Keratinocyte (primary cell): ENCODE measurements at regions not wholly inside any gene's neighbourhood (a gene's known extent, or its start where the extent isn't known, plus 50 kb on each side); places are given as distances from the start of the nearest gene placed in this dataset.

Source experiments
- DNase-seq: peaks from one replicate; pipeline ENCODE4 v3.0.0-alpha.2; 2011; ENCODE audit warnings: low read depth, missing footprints, low spot score
- FAIRE-seq: peaks from 2 replicates; lab custom pipeline; 2011; peaks lifted over from hg19 to GRCh38; lab: Jason Lieb, UNC
- H2AFZ ChIP-seq: 2 replicates; pipeline ENCODE4 v1.6.0; 2012; ENCODE audit warnings: low read length, control low read depth, inconsistent platforms; ENCODE audit not compliant: control insufficient read depth
- H3K27ac ChIP-seq: 2 replicates; pipeline ENCODE4 v1.5.1; 2011; ENCODE audit warnings: low read length; ENCODE audit not compliant: control insufficient read depth, insufficient read depth
- H3K27me3 ChIP-seq: 3 replicates; pipeline ENCODE4 v1.6.0; 2011; ENCODE audit warnings: low read length; ENCODE audit not compliant: control insufficient read depth, insufficient read depth; ENCODE audit errors: extremely low read depth
- H3K36me3 ChIP-seq, 2 experiments: 2 replicates in 1 of 2; 3 replicates in 1 of 2; pipeline ENCODE4 v1.5.1; 2011; ENCODE audit warnings: low read length in 2 of 2, mild to moderate bottlenecking in 1 of 2; ENCODE audit not compliant: control insufficient read depth in 2 of 2, insufficient read depth in 2 of 2; ENCODE audit errors: extremely low read depth in 1 of 2
- H3K4me1 ChIP-seq: 3 replicates; pipeline ENCODE4 v1.5.1; 2011; ENCODE audit warnings: low read length; ENCODE audit not compliant: control insufficient read depth, insufficient read depth; ENCODE audit errors: extremely low read depth
- H3K4me2 ChIP-seq: 3 replicates; pipeline ENCODE4 v1.6.0; 2011; ENCODE audit warnings: low read depth, low read length; ENCODE audit not compliant: control insufficient read depth, insufficient read depth; ENCODE audit errors: extremely low read depth
- H3K4me3 ChIP-seq, 3 experiments: fragments of 200-600 bp in 1 of 3; sonication (generic) in 1 of 3; 2 replicates in 2 of 3; 3 replicates in 1 of 3; pipeline ENCODE4 v1.5.1; 2011 to 2016; ENCODE audit warnings: low read length in 3 of 3, mild to moderate bottlenecking in 3 of 3, control low read depth in 2 of 3, inconsistent platforms in 1 of 3, low read depth in 1 of 3, mixed read lengths in 1 of 3, mixed run types in 1 of 3, moderate library complexity in 1 of 3; ENCODE audit not compliant: control insufficient read depth in 2 of 3, insufficient read depth in 2 of 3; ENCODE audit errors: extremely low read depth in 1 of 3
- H3K79me2 ChIP-seq: 2 replicates; pipeline ENCODE4 v1.6.0; 2012; ENCODE audit warnings: low read length; ENCODE audit not compliant: control insufficient read depth, insufficient read depth
- H3K9ac ChIP-seq: 3 replicates; pipeline ENCODE4 v1.6.0; 2011; ENCODE audit warnings: low read length; ENCODE audit not compliant: control insufficient read depth, insufficient read depth; ENCODE audit errors: extremely low read depth
- H3K9me1 ChIP-seq: 3 replicates; pipeline ENCODE4 v1.6.0; 2011; ENCODE audit warnings: low read length; ENCODE audit not compliant: control insufficient read depth, insufficient read depth; ENCODE audit errors: extremely low read depth
- H3K9me3 ChIP-seq: 2 replicates; pipeline ENCODE4 v1.5.1; 2012; ENCODE audit warnings: low read depth, low read length; ENCODE audit not compliant: control insufficient read depth
- H4K20me1 ChIP-seq: 3 replicates; pipeline ENCODE4 v1.6.0; 2011; ENCODE audit warnings: low read length; ENCODE audit not compliant: control insufficient read depth, insufficient read depth; ENCODE audit errors: extremely low read depth
- EZH2 ChIP-seq: IDR thresholded peaks from one replicate; pipeline ENCODE4 v1.6.1; 2012; ENCODE audit warnings: inconsistent platforms, mild to moderate bottlenecking, low read length, moderate library complexity
- dilution Hi-C: fragments of 300-500 bp; cut with MboI; formaldehyde crosslinking; loops from one replicate; pipeline ENCODE4 v1.7.0; 2020; ENCODE audit warnings: low sequenced_read_pairs; ENCODE audit not compliant: extremely low pct_ligation_motif_present
- TF ChIP-seq, protein P1 (sequence below), 3 experiments: IDR thresholded peaks in 1 of 3; conservative IDR thresholded peaks in 1 of 3; optimal IDR thresholded peaks in 1 of 3; 2 replicates in 2 of 3; 3 replicates in 1 of 3; pipeline versions ENCODE3 to v1.5.1; 2011; ENCODE audit warnings: low read length in 3 of 3, mild to moderate bottlenecking in 3 of 3, moderate library complexity in 2 of 3, control low read depth in 1 of 3, inconsistent platforms in 1 of 3; ENCODE audit not compliant: insufficient read depth in 2 of 3; ENCODE audit errors: extremely low read depth in 1 of 3

DNA sequence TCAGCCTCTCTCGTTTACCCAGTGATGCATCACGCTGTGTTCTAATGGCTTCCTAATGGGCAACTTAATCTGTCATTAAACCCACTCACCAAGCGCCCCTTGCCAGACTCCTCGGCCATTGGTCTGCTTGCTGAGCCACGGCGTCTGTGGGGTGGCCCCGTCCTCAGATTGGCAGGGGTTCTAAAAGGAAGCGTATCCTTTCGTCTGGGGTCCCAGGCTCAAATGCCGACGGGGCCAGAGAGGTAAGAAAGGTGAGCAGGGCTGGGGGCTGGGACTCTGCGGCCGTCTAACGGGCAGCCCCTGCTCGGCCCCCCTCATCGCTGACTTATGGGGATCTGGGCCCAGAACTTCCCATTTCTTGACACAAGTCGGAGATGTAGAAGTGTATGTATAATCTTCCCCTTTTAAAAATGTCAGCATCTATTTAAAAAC, 315.1 kb upstream of the PROK2 start:
- Histone ChIP-seq H3K27me3 (peaks cover 37% of the 10 kb centered on the region), H4K20me1 (no peaks in the 10 kb centered on the region), H3K4me3 (no peak overlapping the region), H3K4me1 (no peaks in the 10 kb centered on the region), H3K27ac (no peak overlapping the region), H3K36me3 (no peaks in the 10 kb centered on the region), H3K79me2 (no peaks in the 10 kb centered on the region), H3K4me2 (no peak overlapping the region), H3K9me1 (no peaks in the 10 kb centered on the region), H3K9me3 (no peaks in the 10 kb centered on the region), H3K9ac (no peak overlapping the region), H2AFZ (no peak overlapping the region)
- TF ChIP-seq, protein P1, sequence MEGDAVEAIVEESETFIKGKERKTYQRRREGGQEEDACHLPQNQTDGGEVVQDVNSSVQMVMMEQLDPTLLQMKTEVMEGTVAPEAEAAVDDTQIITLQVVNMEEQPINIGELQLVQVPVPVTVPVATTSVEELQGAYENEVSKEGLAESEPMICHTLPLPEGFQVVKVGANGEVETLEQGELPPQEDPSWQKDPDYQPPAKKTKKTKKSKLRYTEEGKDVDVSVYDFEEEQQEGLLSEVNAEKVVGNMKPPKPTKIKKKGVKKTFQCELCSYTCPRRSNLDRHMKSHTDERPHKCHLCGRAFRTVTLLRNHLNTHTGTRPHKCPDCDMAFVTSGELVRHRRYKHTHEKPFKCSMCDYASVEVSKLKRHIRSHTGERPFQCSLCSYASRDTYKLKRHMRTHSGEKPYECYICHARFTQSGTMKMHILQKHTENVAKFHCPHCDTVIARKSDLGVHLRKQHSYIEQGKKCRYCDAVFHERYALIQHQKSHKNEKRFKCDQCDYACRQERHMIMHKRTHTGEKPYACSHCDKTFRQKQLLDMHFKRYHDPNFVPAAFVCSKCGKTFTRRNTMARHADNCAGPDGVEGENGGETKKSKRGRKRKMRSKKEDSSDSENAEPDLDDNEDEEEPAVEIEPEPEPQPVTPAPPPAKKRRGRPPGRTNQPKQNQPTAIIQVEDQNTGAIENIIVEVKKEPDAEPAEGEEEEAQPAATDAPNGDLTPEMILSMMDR (optimal IDR thresholded peaks at IDR 0.05 in 1 of 3, IDR thresholded peaks at IDR 0.05 in 1 of 3, conservative IDR thresholded peaks at IDR 0.05 in 1 of 3; ENCODE audit: extremely low read depth in 1 of 3, insufficient read depth in 2 of 3, low read length in 3 of 3) = no peak
- TF ChIP-seq EZH2 = no peak
- dilution Hi-C loops = no loop called here
- FAIRE-seq (no peak), DNase-seq (no peak)

DNA sequence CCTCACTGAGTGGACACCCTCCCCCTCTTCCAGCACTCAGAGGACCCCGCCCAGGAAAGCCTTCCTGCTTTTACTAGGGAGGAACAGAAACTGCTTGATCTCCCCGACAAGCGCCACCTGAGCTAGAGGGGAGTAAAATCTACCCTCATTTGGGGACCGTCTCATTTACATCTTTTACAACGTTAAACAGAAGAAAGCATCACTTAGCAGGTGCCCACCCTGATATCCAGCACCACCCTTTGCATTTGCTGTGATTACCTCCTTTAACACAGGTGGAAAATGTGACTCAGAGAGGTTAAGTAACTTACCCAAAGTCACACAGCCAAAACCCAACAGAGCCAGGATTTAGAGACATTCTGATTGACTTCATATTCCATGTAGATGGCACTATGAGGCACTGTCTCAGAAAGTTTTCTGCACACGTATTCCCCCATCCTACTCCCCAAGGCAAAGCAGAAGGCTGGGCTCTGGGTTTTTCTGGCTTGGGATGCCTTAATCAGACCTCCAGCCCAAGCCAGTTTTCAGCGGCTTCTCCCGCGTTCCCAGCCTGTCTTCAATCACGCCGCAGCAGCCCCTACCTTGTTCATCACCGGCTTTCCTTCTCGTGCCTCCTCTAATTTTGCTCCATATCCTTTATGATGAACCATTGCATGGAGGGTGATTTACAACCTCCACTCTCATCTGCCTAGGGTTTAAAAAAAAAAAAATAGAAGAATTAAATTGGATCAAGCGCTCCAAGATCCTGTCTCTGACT, 314.6 kb upstream of the PROK2 start:
- Histone ChIP-seq H3K27me3 (peaks cover 37% of the 10 kb centered on the region), H4K20me1 (no peaks in the 10 kb centered on the region), H3K4me1 (no peaks in the 10 kb centered on the region), H2AFZ (no peak overlapping the region), H3K4me3 (no peak overlapping the region), H3K79me2 (no peaks in the 10 kb centered on the region), H3K4me2 (no peak overlapping the region), H3K36me3 (no peaks in the 10 kb centered on the region), H3K9me3 (no peaks in the 10 kb centered on the region), H3K9me1 (no peaks in the 10 kb centered on the region), H3K9ac (no peak overlapping the region), H3K27ac (no peak overlapping the region)
- TF ChIP-seq EZH2 = no peak
- TF ChIP-seq, protein P1 (optimal IDR thresholded peaks at IDR 0.05 in 1 of 3, IDR thresholded peaks at IDR 0.05 in 1 of 3, conservative IDR thresholded peaks at IDR 0.05 in 1 of 3; ENCODE audit: extremely low read depth in 1 of 3, insufficient read depth in 2 of 3, low read length in 3 of 3) = no peak
- FAIRE-seq = no peak
- DNase-seq = no peak
- dilution Hi-C loops = no loop called here
